ENCODE measurements at regions not wholly inside any gene's neighbourhood (a gene's known extent, or its start where the extent isn't known, plus 50 kb on each side); places are given as distances from the start of the nearest gene placed in this dataset.

- H3K36me3 Mint-ChIP-seq = no peaks in the 10 kb centered on the region
- DNase-seq (ENCODE audit: extremely low spot score, unreplicated experiment) = no peak
- no peak overlapping the region for H3K27ac Mint-ChIP-seq
- peaks cover 29% of the 10 kb centered on the region for H3K27me3 Mint-ChIP-seq
- peaks cover 3% of the 10 kb centered on the region for H3K9me3 Mint-ChIP-seq
- no peaks in the 10 kb centered on the region for H3K4me1 Mint-ChIP-seq (ENCODE audit: unreplicated experiment)
- no peak overlapping the region for H3K4me3 Mint-ChIP-seq
- no peak for TF ChIP-seq CTCF (conservative IDR thresholded peaks at IDR 0.05)
Observed at GRCh38 chr7:33854801-33855350, 50.5 kb upstream of the BMPER start.
